Keratinocyte (primary cell): ENCODE measurements at regions not wholly inside any gene's neighbourhood (a gene's known extent, or its start where the extent isn't known, plus 50 kb on each side); places are given as distances from the start of the nearest gene placed in this dataset.

ENCODE experiments used
- DNase-seq: peaks from one replicate; pipeline ENCODE4 v3.0.0-alpha.2; 2011; ENCODE audit warnings: low read depth, missing footprints, low spot score
- FAIRE-seq: peaks from 2 replicates; lab custom pipeline; 2011; peaks lifted over from hg19 to GRCh38; lab: Jason Lieb, UNC
- H2AFZ ChIP-seq: 2 replicates; pipeline ENCODE4 v1.6.0; 2012; ENCODE audit warnings: low read length, control low read depth, inconsistent platforms; ENCODE audit not compliant: control insufficient read depth
- H3K27ac ChIP-seq: 2 replicates; pipeline ENCODE4 v1.5.1; 2011; ENCODE audit warnings: low read length; ENCODE audit not compliant: control insufficient read depth, insufficient read depth
- H3K27me3 ChIP-seq: 3 replicates; pipeline ENCODE4 v1.6.0; 2011; ENCODE audit warnings: low read length; ENCODE audit not compliant: control insufficient read depth, insufficient read depth; ENCODE audit errors: extremely low read depth
- H3K36me3 ChIP-seq, 2 experiments: 2 replicates in 1 of 2; 3 replicates in 1 of 2; pipeline ENCODE4 v1.5.1; 2011; ENCODE audit warnings: low read length in 2 of 2, mild to moderate bottlenecking in 1 of 2; ENCODE audit not compliant: control insufficient read depth in 2 of 2, insufficient read depth in 2 of 2; ENCODE audit errors: extremely low read depth in 1 of 2
- H3K4me1 ChIP-seq: 3 replicates; pipeline ENCODE4 v1.5.1; 2011; ENCODE audit warnings: low read length; ENCODE audit not compliant: control insufficient read depth, insufficient read depth; ENCODE audit errors: extremely low read depth
- H3K4me2 ChIP-seq: 3 replicates; pipeline ENCODE4 v1.6.0; 2011; ENCODE audit warnings: low read depth, low read length; ENCODE audit not compliant: control insufficient read depth, insufficient read depth; ENCODE audit errors: extremely low read depth
- H3K4me3 ChIP-seq, 3 experiments: fragments of 200-600 bp in 1 of 3; sonication (generic) in 1 of 3; 2 replicates in 2 of 3; 3 replicates in 1 of 3; pipeline ENCODE4 v1.5.1; 2011 to 2016; ENCODE audit warnings: low read length in 3 of 3, mild to moderate bottlenecking in 3 of 3, control low read depth in 2 of 3, inconsistent platforms in 1 of 3, low read depth in 1 of 3, mixed read lengths in 1 of 3, mixed run types in 1 of 3, moderate library complexity in 1 of 3; ENCODE audit not compliant: control insufficient read depth in 2 of 3, insufficient read depth in 2 of 3; ENCODE audit errors: extremely low read depth in 1 of 3
- H3K79me2 ChIP-seq: 2 replicates; pipeline ENCODE4 v1.6.0; 2012; ENCODE audit warnings: low read length; ENCODE audit not compliant: control insufficient read depth, insufficient read depth
- H3K9ac ChIP-seq: 3 replicates; pipeline ENCODE4 v1.6.0; 2011; ENCODE audit warnings: low read length; ENCODE audit not compliant: control insufficient read depth, insufficient read depth; ENCODE audit errors: extremely low read depth
- H3K9me1 ChIP-seq: 3 replicates; pipeline ENCODE4 v1.6.0; 2011; ENCODE audit warnings: low read length; ENCODE audit not compliant: control insufficient read depth, insufficient read depth; ENCODE audit errors: extremely low read depth
- H3K9me3 ChIP-seq: 2 replicates; pipeline ENCODE4 v1.5.1; 2012; ENCODE audit warnings: low read depth, low read length; ENCODE audit not compliant: control insufficient read depth
- H4K20me1 ChIP-seq: 3 replicates; pipeline ENCODE4 v1.6.0; 2011; ENCODE audit warnings: low read length; ENCODE audit not compliant: control insufficient read depth, insufficient read depth; ENCODE audit errors: extremely low read depth
- CTCF ChIP-seq, 3 experiments: IDR thresholded peaks in 1 of 3; conservative IDR thresholded peaks in 1 of 3; optimal IDR thresholded peaks in 1 of 3; 2 replicates in 2 of 3; 3 replicates in 1 of 3; pipeline versions ENCODE3 to v1.5.1; 2011; ENCODE audit warnings: low read length in 3 of 3, mild to moderate bottlenecking in 3 of 3, moderate library complexity in 2 of 3, control low read depth in 1 of 3, inconsistent platforms in 1 of 3; ENCODE audit not compliant: insufficient read depth in 2 of 3; ENCODE audit errors: extremely low read depth in 1 of 3
- EZH2 ChIP-seq: IDR thresholded peaks from one replicate; pipeline ENCODE4 v1.6.1; 2012; ENCODE audit warnings: inconsistent platforms, mild to moderate bottlenecking, low read length, moderate library complexity
- dilution Hi-C: fragments of 300-500 bp; cut with MboI; formaldehyde crosslinking; loops from one replicate; pipeline ENCODE4 v1.7.0; 2020; ENCODE audit warnings: low sequenced_read_pairs; ENCODE audit not compliant: extremely low pct_ligation_motif_present

- Histone ChIP-seq H3K4me2 (no peak overlapping the region), H3K9ac (no peak overlapping the region), H3K9me3 (peaks cover 5% of the 10 kb centered on the region), H3K27me3 (no peaks in the 10 kb centered on the region), H2AFZ (no peak overlapping the region), H3K27ac (no peak overlapping the region), H4K20me1 (no peaks in the 10 kb centered on the region), H3K4me3 (no peak overlapping the region), H3K4me1 (no peaks in the 10 kb centered on the region), H3K36me3 (no peaks in the 10 kb centered on the region), H3K9me1 (no peaks in the 10 kb centered on the region), H3K79me2 (no peaks in the 10 kb centered on the region)
- no peak for DNase-seq
- FAIRE-seq = no peak
- dilution Hi-C loops = no loop called here
- TF ChIP-seq CTCF (optimal IDR thresholded peaks at IDR 0.05 in 1 of 3, IDR thresholded peaks at IDR 0.05 in 1 of 3, conservative IDR thresholded peaks at IDR 0.05 in 1 of 3; ENCODE audit: extremely low read depth in 1 of 3, insufficient read depth in 2 of 3, low read length in 3 of 3) (no peak), EZH2 (no peak)
These were observed 506.0 kb upstream of the TMEM132C start for GRCh38 chr12:127760996-127761395.

- Histone ChIP-seq H3K79me2 (no peaks in the 10 kb centered on the region), H4K20me1 (no peaks in the 10 kb centered on the region), H3K9ac (no peak overlapping the region), H3K4me1 (no peaks in the 10 kb centered on the region), H3K9me1 (no peaks in the 10 kb centered on the region), H3K4me2 (no peak overlapping the region), H3K36me3 (no peaks in the 10 kb centered on the region), H3K27ac (no peak overlapping the region), H3K9me3 (peaks cover 5% of the 10 kb centered on the region), H3K4me3 (no peak overlapping the region), H3K27me3 (no peaks in the 10 kb centered on the region), H2AFZ (no peak overlapping the region)
- FAIRE-seq (no peak), DNase-seq (no peak)
- dilution Hi-C loops = no loop called here
- no peak for TF ChIP-seq CTCF (optimal IDR thresholded peaks at IDR 0.05 in 1 of 3, IDR thresholded peaks at IDR 0.05 in 1 of 3, conservative IDR thresholded peaks at IDR 0.05 in 1 of 3; ENCODE audit: extremely low read depth in 1 of 3, insufficient read depth in 2 of 3, low read length in 3 of 3)
- no peak for TF ChIP-seq EZH2
These were observed 505.1 kb upstream of the TMEM132C start for GRCh38 chr12:127761880-127762279.
